ENCODE measurements at regions not wholly inside any gene's neighbourhood (a gene's known extent, or its start where the extent isn't known, plus 50 kb on each side); places are given as distances from the start of the nearest gene placed in this dataset.

DNA sequence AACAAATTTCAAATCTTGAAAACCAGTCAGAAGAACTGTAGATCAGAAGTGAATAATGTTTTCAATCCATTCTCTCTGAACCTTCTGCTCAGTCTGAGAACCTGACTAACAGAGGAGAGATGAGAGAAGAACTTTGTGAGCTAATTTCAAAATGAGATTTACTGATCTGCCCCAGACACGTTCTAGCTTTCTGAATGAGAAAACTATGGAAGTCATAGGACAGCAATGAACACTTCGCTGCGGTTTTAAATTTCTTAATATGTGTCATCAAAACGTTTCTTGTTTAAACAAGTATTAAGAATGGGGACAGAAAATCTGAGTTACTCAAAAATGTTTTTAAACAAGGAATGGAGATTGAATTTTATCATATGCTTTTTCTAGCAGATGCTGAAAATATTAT is 66.6 kb upstream of the FAR2 start:
- TF ChIP-seq, protein P1, sequence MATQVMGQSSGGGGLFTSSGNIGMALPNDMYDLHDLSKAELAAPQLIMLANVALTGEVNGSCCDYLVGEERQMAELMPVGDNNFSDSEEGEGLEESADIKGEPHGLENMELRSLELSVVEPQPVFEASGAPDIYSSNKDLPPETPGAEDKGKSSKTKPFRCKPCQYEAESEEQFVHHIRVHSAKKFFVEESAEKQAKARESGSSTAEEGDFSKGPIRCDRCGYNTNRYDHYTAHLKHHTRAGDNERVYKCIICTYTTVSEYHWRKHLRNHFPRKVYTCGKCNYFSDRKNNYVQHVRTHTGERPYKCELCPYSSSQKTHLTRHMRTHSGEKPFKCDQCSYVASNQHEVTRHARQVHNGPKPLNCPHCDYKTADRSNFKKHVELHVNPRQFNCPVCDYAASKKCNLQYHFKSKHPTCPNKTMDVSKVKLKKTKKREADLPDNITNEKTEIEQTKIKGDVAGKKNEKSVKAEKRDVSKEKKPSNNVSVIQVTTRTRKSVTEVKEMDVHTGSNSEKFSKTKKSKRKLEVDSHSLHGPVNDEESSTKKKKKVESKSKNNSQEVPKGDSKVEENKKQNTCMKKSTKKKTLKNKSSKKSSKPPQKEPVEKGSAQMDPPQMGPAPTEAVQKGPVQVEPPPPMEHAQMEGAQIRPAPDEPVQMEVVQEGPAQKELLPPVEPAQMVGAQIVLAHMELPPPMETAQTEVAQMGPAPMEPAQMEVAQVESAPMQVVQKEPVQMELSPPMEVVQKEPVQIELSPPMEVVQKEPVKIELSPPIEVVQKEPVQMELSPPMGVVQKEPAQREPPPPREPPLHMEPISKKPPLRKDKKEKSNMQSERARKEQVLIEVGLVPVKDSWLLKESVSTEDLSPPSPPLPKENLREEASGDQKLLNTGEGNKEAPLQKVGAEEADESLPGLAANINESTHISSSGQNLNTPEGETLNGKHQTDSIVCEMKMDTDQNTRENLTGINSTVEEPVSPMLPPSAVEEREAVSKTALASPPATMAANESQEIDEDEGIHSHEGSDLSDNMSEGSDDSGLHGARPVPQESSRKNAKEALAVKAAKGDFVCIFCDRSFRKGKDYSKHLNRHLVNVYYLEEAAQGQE (IDR thresholded peaks at IDR 0.05; ENCODE audit: insufficient replicate concordance, low read depth) = no peak
- TF ChIP-seq, protein P2, sequence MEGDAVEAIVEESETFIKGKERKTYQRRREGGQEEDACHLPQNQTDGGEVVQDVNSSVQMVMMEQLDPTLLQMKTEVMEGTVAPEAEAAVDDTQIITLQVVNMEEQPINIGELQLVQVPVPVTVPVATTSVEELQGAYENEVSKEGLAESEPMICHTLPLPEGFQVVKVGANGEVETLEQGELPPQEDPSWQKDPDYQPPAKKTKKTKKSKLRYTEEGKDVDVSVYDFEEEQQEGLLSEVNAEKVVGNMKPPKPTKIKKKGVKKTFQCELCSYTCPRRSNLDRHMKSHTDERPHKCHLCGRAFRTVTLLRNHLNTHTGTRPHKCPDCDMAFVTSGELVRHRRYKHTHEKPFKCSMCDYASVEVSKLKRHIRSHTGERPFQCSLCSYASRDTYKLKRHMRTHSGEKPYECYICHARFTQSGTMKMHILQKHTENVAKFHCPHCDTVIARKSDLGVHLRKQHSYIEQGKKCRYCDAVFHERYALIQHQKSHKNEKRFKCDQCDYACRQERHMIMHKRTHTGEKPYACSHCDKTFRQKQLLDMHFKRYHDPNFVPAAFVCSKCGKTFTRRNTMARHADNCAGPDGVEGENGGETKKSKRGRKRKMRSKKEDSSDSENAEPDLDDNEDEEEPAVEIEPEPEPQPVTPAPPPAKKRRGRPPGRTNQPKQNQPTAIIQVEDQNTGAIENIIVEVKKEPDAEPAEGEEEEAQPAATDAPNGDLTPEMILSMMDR (IDR thresholded peaks at IDR 0.05; ENCODE audit: insufficient read depth, low read length) = no peak

Measured in HL-60 (cell line).